IMR-90 (cell line): ENCODE measurements at regions not wholly inside any gene's neighbourhood (a gene's known extent, or its start where the extent isn't known, plus 50 kb on each side); places are given as distances from the start of the nearest gene placed in this dataset.

ENCODE experiments used
- ATAC-seq: fragments of 200-7000 bp; cut with Tn5 transposase; 2 replicates; pipeline ENCODE4 v1.9.1; 2020; ENCODE audit warnings: low read depth, mild to moderate bottlenecking, moderate library complexity
- BruUV-seq: library from RNA; stranded (reverse); fragments of 400-500 nt; replicated peaks from 2 replicates; lab custom pipeline; 2021; lab: Mats Ljungman, UMichigan
- CTCF ChIA-PET: fragments of 300-600 bp; formaldehyde crosslinking; extraction: SDS; loops from one replicate; lab custom pipeline; 2021; ENCODE audit warnings: antibody characterized with exemption; lab: Yijun Ruan, JAX
- POLR2A ChIA-PET: fragments of 300-600 bp; sonication (Branson Sonifier 250); formaldehyde crosslinking; loops from one replicate; lab custom pipeline; 2022; ENCODE audit warnings: antibody characterized with exemption; ENCODE audit not compliant: unreplicated experiment; lab: Charles Lee
- DNase-seq: peaks from one replicate; pipeline ENCODE4 v3.0.0; 2013
- H2AFZ ChIP-seq: replicated peaks from 2 replicates; pipeline ENCODE3; 2013; ENCODE audit warnings: low read length, mild to moderate bottlenecking; ENCODE audit not compliant: poor library complexity
- H2AK5ac ChIP-seq: 2 replicates; pipeline ENCODE4 v1.6.1; 2013; ENCODE audit warnings: low read depth, low read length, inconsistent platforms
- H2AK9ac ChIP-seq: replicated peaks from 2 replicates; pipeline ENCODE3; 2013; ENCODE audit warnings: mild to moderate bottlenecking, low read depth, low read length, moderate library complexity; ENCODE audit not compliant: poor library complexity
- H2BK120ac ChIP-seq: 2 replicates; pipeline ENCODE4 v1.6.1; 2013; ENCODE audit warnings: low read depth, low read length, inconsistent platforms
- H2BK15ac ChIP-seq: 3 replicates; pipeline ENCODE4 v1.6.1; 2013; ENCODE audit warnings: low read depth, low read length, inconsistent platforms
- H2BK20ac ChIP-seq: 2 replicates; pipeline ENCODE4 v1.6.1; 2013; ENCODE audit warnings: low read depth, mild to moderate bottlenecking, inconsistent platforms, low read length, moderate library complexity
- H2BK5ac ChIP-seq: 2 replicates; pipeline ENCODE4 v1.6.1; 2013; ENCODE audit warnings: mild to moderate bottlenecking, low read depth, low read length, inconsistent platforms; ENCODE audit not compliant: poor library complexity, severe bottlenecking
- H3K14ac ChIP-seq: replicated peaks from 2 replicates; pipeline ENCODE4 v1.6.1; 2013; ENCODE audit warnings: low read depth, low read length, inconsistent platforms
- H3K18ac ChIP-seq: 2 replicates; pipeline ENCODE4 v1.6.1; 2013; ENCODE audit warnings: low read depth, low read length, control low read depth
- H3K23ac ChIP-seq: 2 replicates; pipeline ENCODE4 v1.6.1; 2013; ENCODE audit warnings: low read depth, low read length, inconsistent platforms
- H3K27ac ChIP-seq: 2 replicates; pipeline ENCODE4 v1.5.1; 2013; ENCODE audit warnings: mild to moderate bottlenecking, control low read depth, low read length; ENCODE audit not compliant: insufficient read depth
- H3K27me3 ChIP-seq: 2 replicates; pipeline ENCODE4 v1.6.1; 2013; ENCODE audit warnings: low read length; ENCODE audit not compliant: control insufficient read depth, insufficient read depth
- H3K36me3 ChIP-seq: 2 replicates; pipeline ENCODE4 v1.6.1; 2013; ENCODE audit warnings: low read length, mixed read lengths; ENCODE audit not compliant: control insufficient read depth, insufficient read depth
- H3K4ac ChIP-seq: 2 replicates; pipeline ENCODE4 v1.6.1; 2013; ENCODE audit warnings: low read depth, low read length, inconsistent platforms
- H3K4me1 ChIP-seq: 2 replicates; pipeline ENCODE4 v1.6.1; 2013; ENCODE audit warnings: low read length, mixed read lengths; ENCODE audit not compliant: control insufficient read depth, insufficient read depth
- H3K4me2 ChIP-seq: 2 replicates; pipeline ENCODE4 v1.6.1; 2013; ENCODE audit warnings: low read depth, mild to moderate bottlenecking, control low read depth, low read length, moderate library complexity
- H3K4me3 ChIP-seq: 2 replicates; pipeline ENCODE4 v1.5.1; 2013; ENCODE audit warnings: low read depth, mild to moderate bottlenecking, control low read depth, low read length, moderate library complexity; ENCODE audit not compliant: insufficient read depth
- H3K56ac ChIP-seq: 2 replicates; pipeline ENCODE4 v1.6.1; 2013; ENCODE audit warnings: low read length, inconsistent platforms; ENCODE audit not compliant: insufficient read depth; ENCODE audit errors: extremely low read depth
- H3K79me1 ChIP-seq, 2 experiments: 2 replicates each; pipeline ENCODE4 v1.6.1; 2013; ENCODE audit warnings: low read length in 2 of 2, inconsistent platforms in 1 of 2, low read depth in 1 of 2
- H3K9ac ChIP-seq: 2 replicates; pipeline ENCODE4 v1.6.1; 2013; ENCODE audit warnings: low read depth, low read length, control low read depth
- H3K9me1 ChIP-seq: 2 replicates; pipeline ENCODE4 v1.6.1; 2013; ENCODE audit warnings: low read length, inconsistent platforms; ENCODE audit not compliant: insufficient read depth
- H3K9me3 ChIP-seq: 2 replicates; pipeline ENCODE4 v1.6.1; 2013; ENCODE audit warnings: low read length; ENCODE audit not compliant: control insufficient read depth, insufficient read depth
- H4K20me1 ChIP-seq: 2 replicates; pipeline ENCODE4 v1.6.1; 2013; ENCODE audit warnings: low read length, inconsistent platforms; ENCODE audit not compliant: insufficient read depth
- H4K5ac ChIP-seq: 2 replicates; pipeline ENCODE4 v1.6.1; 2013; ENCODE audit warnings: mild to moderate bottlenecking, low read depth, low read length, control low read depth
- H4K8ac ChIP-seq, 2 experiments: 2 replicates each; pipeline ENCODE4 v1.6.1; 2013; ENCODE audit warnings: low read depth in 2 of 2, low read length in 2 of 2, control low read depth in 1 of 2, inconsistent platforms in 1 of 2
- H4K91ac ChIP-seq: 2 replicates; pipeline ENCODE4 v1.6.1; 2013; ENCODE audit warnings: low read depth, low read length, inconsistent platforms; ENCODE audit not compliant: insufficient read depth
- BHLHE40 ChIP-seq: fragments of 150-350 bp; IDR thresholded peaks from 2 replicates; pipeline ENCODE4 v1.6.1; 2016; ENCODE audit warnings: mild to moderate bottlenecking, low read depth, low read length
- CEBPB ChIP-seq: IDR thresholded peaks from 2 replicates; pipeline ENCODE4 v1.6.1; 2012; ENCODE audit warnings: low read depth, low read length, improper control_type of control experiment
- CHD1 ChIP-seq: IDR thresholded peaks from 2 replicates; pipeline ENCODE4 v1.6.1; 2012; ENCODE audit warnings: low read depth, low read length, improper control_type of control experiment
- ELK1 ChIP-seq: fragments of 150-350 bp; IDR thresholded peaks from 2 replicates; pipeline ENCODE4 v1.6.1; 2016; ENCODE audit warnings: low read depth, mild to moderate bottlenecking, low read length, moderate library complexity, borderline replicate concordance
- FOS ChIP-seq: fragments of 150-350 bp; IDR thresholded peaks from 2 replicates; pipeline ENCODE4 v1.6.1; 2016; ENCODE audit warnings: low read depth, low read length
- MAFK ChIP-seq: IDR thresholded peaks from 2 replicates; pipeline ENCODE4 v1.6.1; 2012; ENCODE audit warnings: low read depth, low read length, improper control_type of control experiment
- MAZ ChIP-seq: IDR thresholded peaks from 2 replicates; pipeline ENCODE4 v1.6.1; 2012; ENCODE audit warnings: low read depth, mild to moderate bottlenecking, low read length, improper control_type of control experiment, moderate library complexity, borderline replicate concordance
- MXI1 ChIP-seq: IDR thresholded peaks from 2 replicates; pipeline ENCODE4 v1.6.1; 2012; ENCODE audit warnings: low read depth, mild to moderate bottlenecking, low read length, moderate library complexity, borderline replicate concordance
- NFE2L2 ChIP-seq: fragments of 150-350 bp; IDR thresholded peaks from 2 replicates; pipeline ENCODE4 v1.6.1; 2016; ENCODE audit warnings: low read depth, mild to moderate bottlenecking, low read length
- POLR2A ChIP-seq: IDR thresholded peaks from 2 replicates; pipeline ENCODE4 v1.6.1; 2012; ENCODE audit warnings: mild to moderate bottlenecking, low read depth, low read length
- RAD21 ChIP-seq: IDR thresholded peaks from 2 replicates; pipeline ENCODE4 v1.6.1; 2012; ENCODE audit warnings: low read length, improper control_type of control experiment
- RCOR1 ChIP-seq: IDR thresholded peaks from 2 replicates; pipeline ENCODE4 v1.6.1; 2012; ENCODE audit warnings: mild to moderate bottlenecking, low read length, improper control_type of control experiment; ENCODE audit not compliant: insufficient replicate concordance
- RFX5 ChIP-seq: IDR thresholded peaks from 2 replicates; pipeline ENCODE4 v1.8.0; 2012; ENCODE audit warnings: low read depth, mild to moderate bottlenecking, low read length, moderate library complexity
- SMC3 ChIP-seq: fragments of 150-350 bp; IDR thresholded peaks from 2 replicates; pipeline ENCODE4 v1.6.1; 2016; ENCODE audit warnings: low read depth, mild to moderate bottlenecking, antibody characterized with exemption, low read length, moderate library complexity
- USF2 ChIP-seq: fragments of 150-350 bp; IDR thresholded peaks from 2 replicates; pipeline ENCODE4 v1.6.1; 2017; ENCODE audit warnings: mild to moderate bottlenecking, antibody characterized with exemption, low read length, low read depth
- WGBS, 2 experiments: methylation state at CpG; one replicate each; pipeline versions ENCODE4 v1.1.5 to v1.1.7; 2013; ENCODE audit warnings: missing lambda C conversion rate in 2 of 2; ENCODE audit not compliant: insufficient read length in 1 of 2; ENCODE audit errors: extremely low coverage in 2 of 2; 5-methylcytosine and 5-hydroxymethylcytosine counted together
- dilution Hi-C: fragments of 300-500 bp; cut with HindIII; formaldehyde crosslinking; loops from one replicate; pipeline ENCODE4 v1.14.3; 2018; ENCODE audit warnings: low sequenced_read_pairs; ENCODE audit not compliant: unreplicated experiment
- in situ Hi-C: fragments of 300-500 bp; cut with MboI; formaldehyde crosslinking; loops from 3 replicates; pipeline ENCODE4 v1.14.3; 2019; ENCODE audit warnings: low sequenced_read_pairs, inconsistent platforms, mixed read lengths
- intact Hi-C: fragments of 100-400 bp; cut with micrococcal nuclease; formaldehyde crosslinking; loops from 2 replicates; pipeline ENCODE4 v1.10.0; 2022

- no peak for DNase-seq
- Histone ChIP-seq H4K5ac (no peak overlapping the region), H3K9me3 (no peaks in the 10 kb centered on the region), H3K36me3 (no peaks in the 10 kb centered on the region), H3K27ac (no peak overlapping the region), H3K23ac (no peak overlapping the region), H3K9me1 (no peaks in the 10 kb centered on the region), H4K20me1 (no peaks in the 10 kb centered on the region), H2AFZ (no peak overlapping the region), H3K4ac (no peak overlapping the region), H4K91ac (no peak overlapping the region), H3K79me1 (no peaks in the 10 kb centered on the region), H3K9ac (no peak overlapping the region), H2AK5ac (no peak overlapping the region), H2BK15ac (no peak overlapping the region), H4K8ac (no peak overlapping the region), H3K4me3 (no peak overlapping the region), H3K4me2 (no peak overlapping the region), H2AK9ac (no peak overlapping the region), H2BK20ac (no peak overlapping the region), H3K14ac (no peak overlapping the region), H2BK5ac (no peak overlapping the region), H3K4me1 (no peaks in the 10 kb centered on the region), H3K27me3 (peaks cover 21% of the 10 kb centered on the region), H3K56ac (no peak overlapping the region), H2BK120ac (no peak overlapping the region), H3K18ac (no peak overlapping the region)
- no peak for TF ChIP-seq MAZ
- no peak for TF ChIP-seq RFX5
- no peak for TF ChIP-seq BHLHE40
- no peak for TF ChIP-seq CEBPB
- TF ChIP-seq CHD1 = no peak
- TF ChIP-seq MXI1 = no peak
- TF ChIP-seq SMC3 = no peak
- TF ChIP-seq RCOR1 = no peak
- TF ChIP-seq ELK1 = no peak
- no peak for TF ChIP-seq MAFK
- no peak for TF ChIP-seq FOS
- no peak for TF ChIP-seq USF2
- no peak for TF ChIP-seq POLR2A
- no peak for TF ChIP-seq RAD21
- no peak for TF ChIP-seq NFE2L2
- WGBS, 2 experiments = 85% methylated on average over 5 of the region's 24 CpGs; no CpG with 5 or more reads in 1 of the 2 experiments
- dilution Hi-C loops = no loop called here
- POLR2A ChIA-PET = no interaction called here
- intact Hi-C loops = no loop called here
- no TSS peak for BruUV-seq
- in situ Hi-C loops = no loop called here
- CTCF ChIA-PET = no interaction called here
- ATAC-seq = no peak
Observed at GRCh38 chr20:63140514-63141433, 75.2 kb downstream of the YTHDF1 start.
